ENCODE measurements at regions not wholly inside any gene's neighbourhood (a gene's known extent, or its start where the extent isn't known, plus 50 kb on each side); places are given as distances from the start of the nearest gene placed in this dataset.
"Not testable (repeated sequence)": the region's sequence is repeated elsewhere in the genome, so short reads cannot be mapped to it uniquely, and the experiment has no call there.

GRCh38 chr9:111271481-111272080 is 58.4 kb downstream of the OR2K2 start:
- Histone ChIP-seq H3K4me3 (ENCODE audit: low read depth, low read length, poor library complexity, severe bottlenecking) (no peak overlapping the region), H3K27ac (ENCODE audit: low read depth, low read length, poor library complexity, severe bottlenecking) (no peak overlapping the region), H3K4me2 (ENCODE audit: low read length) (no peak overlapping the region), H3K4me1 (ENCODE audit: insufficient read depth, low read length, severe bottlenecking) (no peaks in the 10 kb centered on the region), H3K9me2 (ENCODE audit: low read depth, low read length) (no peaks in the 10 kb centered on the region), H3K79me2 (ENCODE audit: insufficient read depth, low read length) (no peaks in the 10 kb centered on the region), H3K27me3 (ENCODE audit: insufficient read depth, low read length) (no peaks in the 10 kb centered on the region), H3K36me3 (ENCODE audit: insufficient read depth, low read length) (no peaks in the 10 kb centered on the region), H4K20me1 (ENCODE audit: insufficient read depth, low read length) (no peaks in the 10 kb centered on the region), H3K9ac (ENCODE audit: low read length) (no peak overlapping the region), H3K9me3 (ENCODE audit: low read length) (no peaks in the 10 kb centered on the region), H2AFZ (ENCODE audit: low read length) (no peak overlapping the region), H3F3A (ENCODE audit: insufficient read depth, low read length) (no peaks in the 10 kb centered on the region)
- TF ChIP-seq EZH2 (IDR thresholded peaks at IDR 0.05; ENCODE audit: borderline replicate concordance, low read length) (no peak), CTCF (IDR thresholded peaks at IDR 0.05; ENCODE audit: low read length) (no peak)

- no peaks in the 10 kb centered on the region for H3K9me3 ChIP-seq (ENCODE audit: low read length)
- H3K9ac ChIP-seq (ENCODE audit: low read length): no peak overlapping the region
- no peaks in the 10 kb centered on the region for H3K4me1 ChIP-seq (ENCODE audit: insufficient read depth, low read length, severe bottlenecking)
- no peaks in the 10 kb centered on the region for H3F3A ChIP-seq (ENCODE audit: insufficient read depth, low read length)
- no peaks in the 10 kb centered on the region for H4K20me1 ChIP-seq (ENCODE audit: insufficient read depth, low read length)
- no peaks in the 10 kb centered on the region for H3K36me3 ChIP-seq (ENCODE audit: insufficient read depth, low read length)
- no peaks in the 10 kb centered on the region for H3K27me3 ChIP-seq (ENCODE audit: insufficient read depth, low read length)
- no peak for TF ChIP-seq CTCF (IDR thresholded peaks at IDR 0.05; ENCODE audit: low read length)
- TF ChIP-seq EZH2 (IDR thresholded peaks at IDR 0.05; ENCODE audit: borderline replicate concordance, low read length): no peak
- H2AFZ ChIP-seq (ENCODE audit: low read length): no peak overlapping the region
- H3K9me2 ChIP-seq (ENCODE audit: low read depth, low read length): no peaks in the 10 kb centered on the region
- H3K4me2 ChIP-seq (ENCODE audit: low read length): no peak overlapping the region
- no peak overlapping the region for H3K4me3 ChIP-seq (ENCODE audit: low read depth, low read length, poor library complexity, severe bottlenecking)
- no peak overlapping the region for H3K27ac ChIP-seq (ENCODE audit: low read depth, low read length, poor library complexity, severe bottlenecking)
- H3K79me2 ChIP-seq (ENCODE audit: insufficient read depth, low read length): no peaks in the 10 kb centered on the region
These were observed 59.0 kb downstream of the OR2K2 start for GRCh38 chr9:111271047-111271446.

GRCh38 chr9:111266024-111266423 is 64.0 kb downstream of the OR2K2 start:
- H2AFZ ChIP-seq (ENCODE audit: low read length); H3K27ac ChIP-seq (ENCODE audit: low read depth, low read length, poor library complexity, severe bottlenecking); H3K9me3 ChIP-seq (ENCODE audit: low read length); H3K4me3 ChIP-seq (ENCODE audit: low read depth, low read length, poor library complexity, severe bottlenecking); H3K9me2 ChIP-seq (ENCODE audit: low read depth, low read length); H3K36me3 ChIP-seq (ENCODE audit: insufficient read depth, low read length); H4K20me1 ChIP-seq (ENCODE audit: insufficient read depth, low read length); H3K27me3 ChIP-seq (ENCODE audit: insufficient read depth, low read length); H3K9ac ChIP-seq (ENCODE audit: low read length); H3F3A ChIP-seq (ENCODE audit: insufficient read depth, low read length); H3K79me2 ChIP-seq (ENCODE audit: insufficient read depth, low read length); H3K4me2 ChIP-seq (ENCODE audit: low read length); H3K4me1 ChIP-seq (ENCODE audit: insufficient read depth, low read length, severe bottlenecking): not testable (repeated sequence)

GRCh38 chr9:111263116-111263515 is 66.9 kb downstream of the OR2K2 start:
- H3K4me2 ChIP-seq (ENCODE audit: low read length): no peak overlapping the region
- TF ChIP-seq CTCF (IDR thresholded peaks at IDR 0.05; ENCODE audit: low read length) (no peak), EZH2 (IDR thresholded peaks at IDR 0.05; ENCODE audit: borderline replicate concordance, low read length) (no peak)
- no peaks in the 10 kb centered on the region for H3K9me2 ChIP-seq (ENCODE audit: low read depth, low read length)
- H3K27ac ChIP-seq (ENCODE audit: low read depth, low read length, poor library complexity, severe bottlenecking): no peak overlapping the region
- H3K9me3 ChIP-seq (ENCODE audit: low read length): no peaks in the 10 kb centered on the region
- H3K27me3 ChIP-seq (ENCODE audit: insufficient read depth, low read length): no peaks in the 10 kb centered on the region
- H3K79me2 ChIP-seq (ENCODE audit: insufficient read depth, low read length): no peaks in the 10 kb centered on the region
- H2AFZ ChIP-seq (ENCODE audit: low read length): no peak overlapping the region
- no peaks in the 10 kb centered on the region for H3K36me3 ChIP-seq (ENCODE audit: insufficient read depth, low read length)
- no peaks in the 10 kb centered on the region for H3K4me1 ChIP-seq (ENCODE audit: insufficient read depth, low read length, severe bottlenecking)
- no peaks in the 10 kb centered on the region for H3F3A ChIP-seq (ENCODE audit: insufficient read depth, low read length)
- H4K20me1 ChIP-seq (ENCODE audit: insufficient read depth, low read length): no peaks in the 10 kb centered on the region
- H3K4me3 ChIP-seq (ENCODE audit: low read depth, low read length, poor library complexity, severe bottlenecking): no peak overlapping the region
- no peak overlapping the region for H3K9ac ChIP-seq (ENCODE audit: low read length)
